HG03558 (cell line): ENCODE measurements at regions not wholly inside any gene's neighbourhood (a gene's known extent, or its start where the extent isn't known, plus 50 kb on each side); places are given as distances from the start of the nearest gene placed in this dataset.

ENCODE experiments used
- ATAC-seq: cut with Tn5 transposase; IDR thresholded peaks from one replicate; pipeline ENCODE4 v1.9.1; 2021; ENCODE audit warnings: moderate number of reproducible peaks; ENCODE audit not compliant: unreplicated experiment; ENCODE audit errors: extremely low read depth

GRCh38 chrX:39449352-39449751, 648.1 kb downstream of the MID1IP1 start:
- no peak for ATAC-seq

- ATAC-seq: no peak
Measured at GRCh38 chrX:39450234-39450977, 647.4 kb downstream of the BCOR start.

- ATAC-seq: no peak
Measured at GRCh38 chrX:39451046-39451445, 646.7 kb downstream of the BCOR start.

GRCh38 chrX:39452401-39452800, 645.4 kb downstream of the BCOR start:
- no peak for ATAC-seq

- ATAC-seq: no peak
Measured at GRCh38 chrX:39453889-39454621, 643.7 kb downstream of the BCOR start.

- ATAC-seq: no peak
Measured at GRCh38 chrX:39456894-39457604, 640.7 kb downstream of the BCOR start.

- no peak for ATAC-seq
Measured at GRCh38 chrX:39458779-39459178, 639.0 kb downstream of the BCOR start.

GRCh38 chrX:39459204-39459603, 638.6 kb downstream of the BCOR start:
- ATAC-seq: no peak

- ATAC-seq: no peak
Measured at GRCh38 chrX:39459952-39460351, 637.8 kb downstream of the BCOR start.

GRCh38 chrX:39460499-39460898, 637.3 kb downstream of the BCOR start:
- ATAC-seq: no peak

- ATAC-seq: no peak
Measured at GRCh38 chrX:39462835-39463234, 634.9 kb downstream of the BCOR start.

GRCh38 chrX:39464253-39464652, 633.5 kb downstream of the BCOR start:
- no peak for ATAC-seq

GRCh38 chrX:39465467-39465866, 632.3 kb downstream of the BCOR start:
- ATAC-seq: no peak

- ATAC-seq: no peak
Measured at GRCh38 chrX:39465906-39466305, 631.9 kb downstream of the BCOR start.

- ATAC-seq: no peak
Measured at GRCh38 chrX:39469126-39469525, 628.6 kb downstream of the BCOR start.

GRCh38 chrX:39470588-39471407, 627.0 kb downstream of the BCOR start:
- no peak for ATAC-seq

- no peak for ATAC-seq
Measured at GRCh38 chrX:39472161-39472560, 625.6 kb downstream of the BCOR start.

- no peak for ATAC-seq
Measured at GRCh38 chrX:39473812-39474211, 623.9 kb downstream of the BCOR start.

GRCh38 chrX:39475372-39475771, 622.4 kb downstream of the BCOR start:
- no peak for ATAC-seq

GRCh38 chrX:39476604-39477021, 621.1 kb downstream of the BCOR start:
- ATAC-seq: no peak
